Astrocyte of the spinal cord (primary cell): ENCODE measurements at regions not wholly inside any gene's neighbourhood (a gene's known extent, or its start where the extent isn't known, plus 50 kb on each side); places are given as distances from the start of the nearest gene placed in this dataset.

ENCODE experiments used
- DNase-seq: peaks from one replicate; pipeline ENCODE4 v3.0.0; 2011; ENCODE audit warnings: low read depth, low spot score
- H3K4me3 ChIP-seq: 2 replicates; pipeline ENCODE4 v1.5.1; 2011; ENCODE audit warnings: low read depth, mild to moderate bottlenecking, low read length, moderate library complexity
- in situ Hi-C: cut with HindIII; loops from 2 replicates; pipeline ENCODE4 v1.10.0; 2017; ENCODE audit warnings: low sequenced_read_pairs
- TF ChIP-seq, protein P1 (sequence below): IDR thresholded peaks from 2 replicates; pipeline ENCODE4 v1.5.1; 2012; ENCODE audit warnings: low read depth, mild to moderate bottlenecking, low read length, inconsistent platforms

GRCh38 chr16:61296305-61296704, 739.9 kb downstream of the CDH8 start:
- no peak for DNase-seq
- in situ Hi-C loops: no loop called here
- TF ChIP-seq, protein P1, sequence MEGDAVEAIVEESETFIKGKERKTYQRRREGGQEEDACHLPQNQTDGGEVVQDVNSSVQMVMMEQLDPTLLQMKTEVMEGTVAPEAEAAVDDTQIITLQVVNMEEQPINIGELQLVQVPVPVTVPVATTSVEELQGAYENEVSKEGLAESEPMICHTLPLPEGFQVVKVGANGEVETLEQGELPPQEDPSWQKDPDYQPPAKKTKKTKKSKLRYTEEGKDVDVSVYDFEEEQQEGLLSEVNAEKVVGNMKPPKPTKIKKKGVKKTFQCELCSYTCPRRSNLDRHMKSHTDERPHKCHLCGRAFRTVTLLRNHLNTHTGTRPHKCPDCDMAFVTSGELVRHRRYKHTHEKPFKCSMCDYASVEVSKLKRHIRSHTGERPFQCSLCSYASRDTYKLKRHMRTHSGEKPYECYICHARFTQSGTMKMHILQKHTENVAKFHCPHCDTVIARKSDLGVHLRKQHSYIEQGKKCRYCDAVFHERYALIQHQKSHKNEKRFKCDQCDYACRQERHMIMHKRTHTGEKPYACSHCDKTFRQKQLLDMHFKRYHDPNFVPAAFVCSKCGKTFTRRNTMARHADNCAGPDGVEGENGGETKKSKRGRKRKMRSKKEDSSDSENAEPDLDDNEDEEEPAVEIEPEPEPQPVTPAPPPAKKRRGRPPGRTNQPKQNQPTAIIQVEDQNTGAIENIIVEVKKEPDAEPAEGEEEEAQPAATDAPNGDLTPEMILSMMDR: no peak
- no peak overlapping the region for H3K4me3 ChIP-seq

DNA sequence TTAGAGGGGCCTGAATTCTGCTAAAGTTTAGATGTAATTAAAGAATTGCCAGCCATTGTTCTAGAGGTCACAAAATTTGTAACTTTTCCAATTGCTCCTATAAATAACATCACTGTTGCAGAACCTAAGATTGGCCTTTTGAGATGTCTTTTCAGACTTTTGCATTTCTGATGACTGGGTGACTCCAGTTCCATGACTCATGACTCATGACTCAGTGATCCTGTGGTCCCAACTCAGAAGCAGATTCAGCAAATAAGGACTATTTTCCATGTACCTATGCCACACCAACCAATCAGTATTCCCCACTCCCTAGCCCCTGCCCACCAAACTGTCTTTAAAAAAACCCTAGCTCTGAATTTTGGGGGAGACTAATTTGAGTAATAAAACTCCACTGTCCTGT, 740.9 kb downstream of the CDH8 start:
- H3K4me3 ChIP-seq: no peak overlapping the region
- TF ChIP-seq, protein P1: no peak
- in situ Hi-C loops: no loop called here
- no peak for DNase-seq

DNA sequence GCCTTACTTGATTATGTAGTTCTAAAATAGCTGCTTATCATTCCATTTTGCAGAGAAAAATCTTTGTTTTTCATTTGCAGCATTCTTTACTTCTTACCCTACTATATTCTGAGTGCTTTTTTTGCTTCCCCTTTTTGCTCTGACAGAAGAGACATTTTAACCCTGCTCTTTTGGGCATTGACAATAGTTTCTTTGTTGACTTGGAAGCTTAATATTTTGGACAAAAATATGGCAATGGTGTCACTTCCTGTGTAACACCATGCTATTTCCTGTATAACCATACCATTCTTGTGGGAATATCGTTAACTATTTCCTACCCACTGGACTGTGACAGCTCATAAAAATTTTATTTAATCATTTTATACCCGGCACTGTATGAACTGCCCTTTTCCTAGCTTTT, 747.1 kb downstream of the CDH8 start:
- TF ChIP-seq, protein P1: no peak
- in situ Hi-C loops: no loop called here
- no peak for DNase-seq
- H3K4me3 ChIP-seq: no peak overlapping the region

DNA sequence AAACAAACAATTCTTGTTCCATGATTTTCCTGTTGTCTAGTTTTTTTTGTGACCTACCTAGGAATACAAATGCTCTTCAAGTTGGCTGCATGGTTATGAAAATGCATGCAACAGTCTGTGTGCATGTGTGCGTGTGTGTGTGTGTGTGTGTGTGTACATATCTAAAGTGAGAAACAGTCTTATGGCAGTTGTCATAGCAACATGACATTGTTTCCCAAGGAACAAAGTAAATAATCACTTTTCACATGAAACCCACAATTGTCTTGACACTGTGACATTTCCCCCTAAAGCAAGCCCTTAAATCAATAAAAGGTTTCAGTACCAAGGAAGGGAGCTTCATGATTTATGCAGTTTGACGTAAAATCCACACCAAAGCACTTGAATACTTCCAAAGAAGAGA, 758.4 kb downstream of the CDH8 start:
- H3K4me3 ChIP-seq: no peak overlapping the region
- in situ Hi-C loops: no loop called here
- TF ChIP-seq, protein P1: no peak
- no peak for DNase-seq

- TF ChIP-seq, protein P1: no peak
- H3K4me3 ChIP-seq: no peak overlapping the region
- in situ Hi-C loops: no loop called here
- no peak for DNase-seq
Measured at GRCh38 chr16:61274211-61274610, 762.0 kb downstream of the CDH8 start.

DNA sequence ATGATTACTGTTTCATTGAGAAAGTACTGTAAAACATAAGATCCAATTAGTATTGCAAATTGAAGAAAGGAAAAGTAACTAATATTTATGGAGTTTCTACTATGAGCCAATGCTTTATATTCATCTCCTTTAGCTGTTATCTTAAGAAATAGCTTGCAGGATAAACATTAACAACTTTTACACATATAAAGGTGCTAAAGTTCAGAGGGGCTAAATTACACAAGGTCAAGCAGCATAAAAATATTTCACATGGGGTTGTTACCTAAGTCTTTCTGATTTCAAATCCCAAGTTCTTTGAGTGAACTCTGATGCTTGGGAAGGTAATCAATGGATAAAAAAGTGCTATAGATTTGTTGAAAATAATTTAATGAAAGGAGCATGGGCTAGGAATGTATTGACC, 765.5 kb downstream of the CDH8 start:
- TF ChIP-seq, protein P1: no peak
- DNase-seq: no peak
- H3K4me3 ChIP-seq: no peak overlapping the region
- in situ Hi-C loops: no loop called here

GRCh38 chr16:61263400-61263799, 772.8 kb downstream of the CDH8 start:
- DNase-seq: no peak
- TF ChIP-seq, protein P1: no peak
- no peak overlapping the region for H3K4me3 ChIP-seq
- in situ Hi-C loops: no loop called here
